OCI-LY3 (cell line): ENCODE measurements at regions not wholly inside any gene's neighbourhood (a gene's known extent, or its start where the extent isn't known, plus 50 kb on each side); places are given as distances from the start of the nearest gene placed in this dataset.

Experiments used
- EZH2phosphoT487 ChIP-seq: fragments of 200-600 bp; shearing (Covaris generic); IDR thresholded peaks from 2 replicates; pipeline ENCODE4 v1.6.1; 2018; ENCODE audit warnings: antibody characterized with exemption, mixed run types, low read depth
- TF ChIP-seq, protein P1 (sequence below): fragments of 200-600, 300-600 bp; sonication (generic); IDR thresholded peaks from 2 replicates; pipeline ENCODE4 v1.5.1; 2014; ENCODE audit warnings: antibody characterized with exemption, low read length, low read depth

DNA sequence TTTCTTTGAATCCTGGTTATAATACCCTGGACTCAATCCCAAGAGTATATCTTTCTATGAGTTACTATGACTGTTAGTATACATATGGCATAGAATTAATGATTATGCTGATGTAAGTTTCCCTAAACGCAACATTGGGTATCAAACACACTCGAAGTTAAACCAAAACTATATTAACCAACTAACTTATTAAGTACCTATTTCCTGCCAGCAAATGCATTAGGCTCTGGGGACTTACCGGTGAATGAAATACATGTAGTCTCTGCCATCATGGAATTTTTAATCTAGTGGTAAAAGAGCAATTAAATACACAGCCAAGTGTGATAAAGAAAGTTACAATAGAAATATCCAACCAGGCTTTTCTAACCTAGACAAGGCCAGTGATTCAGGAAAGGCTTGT lies 193.6 kb upstream of the ADGRL2 start:
- TF ChIP-seq, protein P1, sequence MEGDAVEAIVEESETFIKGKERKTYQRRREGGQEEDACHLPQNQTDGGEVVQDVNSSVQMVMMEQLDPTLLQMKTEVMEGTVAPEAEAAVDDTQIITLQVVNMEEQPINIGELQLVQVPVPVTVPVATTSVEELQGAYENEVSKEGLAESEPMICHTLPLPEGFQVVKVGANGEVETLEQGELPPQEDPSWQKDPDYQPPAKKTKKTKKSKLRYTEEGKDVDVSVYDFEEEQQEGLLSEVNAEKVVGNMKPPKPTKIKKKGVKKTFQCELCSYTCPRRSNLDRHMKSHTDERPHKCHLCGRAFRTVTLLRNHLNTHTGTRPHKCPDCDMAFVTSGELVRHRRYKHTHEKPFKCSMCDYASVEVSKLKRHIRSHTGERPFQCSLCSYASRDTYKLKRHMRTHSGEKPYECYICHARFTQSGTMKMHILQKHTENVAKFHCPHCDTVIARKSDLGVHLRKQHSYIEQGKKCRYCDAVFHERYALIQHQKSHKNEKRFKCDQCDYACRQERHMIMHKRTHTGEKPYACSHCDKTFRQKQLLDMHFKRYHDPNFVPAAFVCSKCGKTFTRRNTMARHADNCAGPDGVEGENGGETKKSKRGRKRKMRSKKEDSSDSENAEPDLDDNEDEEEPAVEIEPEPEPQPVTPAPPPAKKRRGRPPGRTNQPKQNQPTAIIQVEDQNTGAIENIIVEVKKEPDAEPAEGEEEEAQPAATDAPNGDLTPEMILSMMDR, result no peak
- TF ChIP-seq EZH2phosphoT487, result no peak
